GM19455 (cell line): ENCODE measurements at regions not wholly inside any gene's neighbourhood (a gene's known extent, or its start where the extent isn't known, plus 50 kb on each side); places are given as distances from the start of the nearest gene placed in this dataset.
"Not testable (repeated sequence)": the region's sequence is repeated elsewhere in the genome, so short reads cannot be mapped to it uniquely, and the experiment has no call there.

ENCODE experiments used
- ATAC-seq: cut with Tn5 transposase; IDR thresholded peaks from one replicate; pipeline ENCODE4 v1.9.1; 2021; ENCODE audit not compliant: unreplicated experiment

DNA sequence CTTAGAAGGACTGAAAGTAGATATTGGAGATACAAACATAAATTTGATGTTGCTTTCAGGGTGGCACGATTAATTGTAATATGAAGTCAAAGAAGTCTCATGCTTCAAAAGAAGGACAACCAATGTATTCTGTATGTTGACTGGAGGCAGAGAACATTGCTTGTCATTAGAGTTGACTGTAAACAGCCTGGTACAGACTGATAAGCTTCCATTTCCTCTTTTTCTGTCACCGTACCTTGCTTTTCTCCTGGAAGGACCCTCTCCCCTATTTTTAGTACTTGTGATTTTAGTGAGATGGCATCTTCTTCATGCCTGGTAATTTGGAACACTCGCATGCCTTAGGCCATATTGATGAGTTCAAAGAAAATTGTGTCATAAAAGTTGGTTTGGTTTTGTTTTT lies 809.4 kb downstream of the PRELID2 start:
- no peak for ATAC-seq

DNA sequence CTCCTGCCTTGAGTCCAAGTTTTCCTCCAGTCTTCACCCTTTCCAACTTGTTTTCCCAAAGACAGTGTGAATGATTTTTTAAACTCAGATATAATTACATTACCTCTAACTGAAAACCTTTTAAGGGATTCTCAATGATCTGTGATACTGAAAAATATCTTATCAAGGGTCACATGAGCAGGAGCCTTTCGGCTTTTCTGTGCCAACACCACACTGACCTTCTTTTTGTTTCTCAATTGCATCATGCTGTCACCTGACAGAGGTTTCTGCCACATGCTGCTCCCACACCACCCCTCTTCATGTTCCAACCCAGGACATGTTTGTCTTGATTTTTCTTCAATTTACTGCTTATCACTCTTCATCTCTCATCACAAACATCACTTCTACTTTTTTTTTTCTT lies 820.0 kb downstream of the PRELID2 start:
- no peak for ATAC-seq

DNA sequence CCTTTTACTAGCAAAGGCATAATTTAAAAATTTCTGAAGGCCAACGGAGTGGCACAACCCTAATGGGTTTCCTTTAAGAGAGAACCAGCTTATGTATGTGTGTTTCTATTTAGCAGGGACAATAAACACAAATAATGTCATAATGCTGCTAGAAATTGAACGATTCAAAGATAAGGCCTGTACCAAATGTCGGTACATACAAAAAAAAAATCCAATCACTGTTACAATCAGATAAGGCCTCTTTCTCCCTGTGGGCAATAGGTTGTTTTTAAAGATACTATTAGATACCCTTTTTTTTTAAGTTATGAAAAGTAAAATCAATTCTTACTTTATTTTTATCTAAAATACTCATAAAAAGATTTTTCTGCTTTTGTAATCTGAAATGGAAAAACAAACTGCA lies 821.0 kb downstream of the PRELID2 start:
- no peak for ATAC-seq

DNA sequence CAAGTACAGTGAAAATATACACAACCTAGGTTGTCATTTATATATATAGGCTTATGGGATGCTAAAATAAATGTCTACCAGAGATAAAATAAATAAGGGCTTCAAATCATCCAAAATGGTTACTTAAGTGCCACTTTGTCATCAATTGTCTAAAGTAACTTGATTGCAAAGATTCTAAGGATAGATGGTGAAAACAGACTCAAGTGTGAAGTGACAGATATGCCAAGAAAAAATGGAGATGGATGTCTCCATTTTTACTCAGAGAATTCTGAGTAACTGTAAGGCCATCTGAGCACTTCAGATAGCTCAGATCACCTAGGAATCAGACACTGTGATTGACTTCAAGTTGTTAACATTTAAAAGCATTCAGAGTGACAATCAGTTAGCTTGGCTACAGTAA lies 824.3 kb downstream of the PRELID2 start:
- ATAC-seq: no peak

DNA sequence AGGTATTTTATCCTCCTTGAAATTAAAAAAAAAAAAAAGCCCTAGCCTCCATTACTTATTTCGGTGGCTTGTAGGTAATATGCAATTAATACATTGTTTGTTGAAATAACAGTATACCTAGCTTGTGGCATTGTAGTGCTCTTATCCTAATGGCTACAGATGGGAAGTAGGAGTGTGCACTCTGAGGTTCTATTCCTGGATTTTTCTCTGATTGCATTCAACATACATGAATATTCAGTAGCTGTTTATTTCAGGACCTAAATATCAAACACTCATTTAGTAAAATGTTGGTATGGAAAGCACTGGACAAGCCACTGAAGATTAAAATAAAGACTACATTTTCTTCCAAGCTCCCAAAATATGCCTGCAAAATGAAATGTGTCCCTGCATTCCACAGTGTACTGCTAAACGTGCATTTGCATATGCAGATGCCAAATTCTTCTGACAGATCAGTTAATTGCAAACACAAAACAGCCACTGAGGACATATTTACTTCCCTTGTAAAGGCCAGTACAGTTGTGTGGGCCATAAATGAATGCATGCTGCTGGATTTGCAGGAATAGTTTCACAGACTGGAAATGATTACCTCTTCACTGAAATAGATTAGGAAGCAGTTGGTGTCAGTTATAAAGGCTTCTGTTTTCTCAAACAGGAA lies 826.1 kb downstream of the PRELID2 start:
- ATAC-seq: no peak

DNA sequence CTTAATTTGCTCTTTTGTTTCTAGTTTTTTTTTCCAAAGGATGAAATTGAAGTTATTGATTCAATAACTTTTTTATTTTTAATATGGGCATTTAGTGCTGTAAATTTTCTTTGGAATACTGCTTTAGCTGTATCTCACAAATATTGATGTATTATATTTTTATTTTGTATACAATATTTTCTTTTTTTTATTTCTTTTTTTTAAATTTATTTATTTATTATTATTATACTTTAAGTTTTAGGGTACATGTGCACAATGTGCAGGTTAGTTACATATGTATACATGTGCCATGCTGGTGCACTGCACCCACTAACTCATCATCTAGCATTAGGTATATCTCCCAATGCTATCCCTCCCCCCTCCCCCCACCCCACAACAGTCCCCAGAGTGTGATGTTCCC lies 823.7 kb downstream of the KCTD16 start:
- not testable (repeated sequence) for ATAC-seq

DNA sequence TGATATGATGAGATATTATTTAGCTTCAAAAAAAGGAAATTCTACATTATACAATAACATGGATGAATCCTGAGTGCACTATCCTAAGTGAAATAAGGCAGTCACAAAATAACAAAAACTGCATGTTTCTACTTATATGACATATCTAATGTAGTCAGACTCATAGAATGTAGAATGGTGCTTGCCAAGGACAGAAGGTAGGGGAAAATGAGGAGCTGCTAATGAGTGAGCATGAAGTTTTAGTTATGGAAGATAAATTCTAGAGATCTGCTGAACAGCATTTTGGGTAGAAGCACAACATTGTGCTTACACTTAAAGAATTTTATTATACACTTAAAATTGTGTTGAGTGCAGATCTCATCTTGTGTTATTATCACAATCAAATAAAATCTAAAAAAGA lies 812.4 kb downstream of the KCTD16 start:
- no peak for ATAC-seq

DNA sequence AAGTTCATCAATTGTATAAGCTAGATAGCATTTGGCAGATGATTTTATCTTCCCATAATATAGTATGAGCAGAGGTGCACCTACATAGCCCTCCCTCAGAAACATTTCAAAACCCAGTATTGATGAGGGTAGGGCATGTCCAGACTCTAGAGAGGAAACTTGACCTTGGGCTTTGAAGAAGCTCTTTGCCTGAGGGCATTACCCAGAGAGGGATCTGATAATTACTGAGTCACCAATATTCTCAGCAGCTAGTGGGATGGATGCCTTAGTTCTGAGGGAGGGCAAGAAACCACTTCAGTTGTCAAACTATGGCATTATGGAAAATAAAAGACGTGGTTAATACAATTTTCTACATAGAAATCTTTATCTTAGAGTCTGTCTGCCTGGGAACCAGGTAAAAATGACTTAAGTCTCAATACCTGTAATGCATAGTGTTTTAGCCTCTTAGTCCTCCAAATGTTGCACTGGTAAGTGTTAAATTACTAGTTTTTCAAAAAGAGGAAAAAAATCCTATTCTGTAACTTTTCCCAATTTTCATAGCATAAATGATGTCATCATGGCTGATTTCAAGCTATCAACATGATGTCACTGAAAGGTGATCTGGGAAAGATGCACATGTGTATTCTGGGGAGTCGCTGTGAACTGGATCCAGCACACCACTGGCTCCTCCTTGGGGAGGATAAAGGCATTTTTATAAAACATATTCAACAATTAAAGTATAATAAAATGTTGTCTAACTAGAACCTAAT lies 809.0 kb downstream of the KCTD16 start:
- no peak for ATAC-seq

DNA sequence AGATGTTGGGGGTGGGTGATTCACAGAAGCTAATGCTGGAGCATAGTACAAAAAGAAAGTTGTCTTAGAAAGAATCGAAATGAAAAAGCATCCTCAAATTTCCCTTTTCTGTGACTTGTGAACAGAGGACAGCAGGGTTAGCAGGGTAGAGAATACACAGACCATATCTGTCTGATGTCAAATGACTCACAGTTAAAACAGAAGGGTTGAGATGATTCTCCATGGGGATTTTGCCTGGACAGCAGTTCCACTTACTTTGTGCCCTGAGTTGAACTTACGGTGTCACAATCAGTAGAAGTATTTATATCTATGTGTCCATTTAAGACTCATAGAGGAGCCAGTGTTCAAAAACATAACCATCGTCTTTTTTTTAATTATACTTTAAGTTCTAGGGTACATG lies 801.6 kb downstream of the KCTD16 start:
- no peak for ATAC-seq

DNA sequence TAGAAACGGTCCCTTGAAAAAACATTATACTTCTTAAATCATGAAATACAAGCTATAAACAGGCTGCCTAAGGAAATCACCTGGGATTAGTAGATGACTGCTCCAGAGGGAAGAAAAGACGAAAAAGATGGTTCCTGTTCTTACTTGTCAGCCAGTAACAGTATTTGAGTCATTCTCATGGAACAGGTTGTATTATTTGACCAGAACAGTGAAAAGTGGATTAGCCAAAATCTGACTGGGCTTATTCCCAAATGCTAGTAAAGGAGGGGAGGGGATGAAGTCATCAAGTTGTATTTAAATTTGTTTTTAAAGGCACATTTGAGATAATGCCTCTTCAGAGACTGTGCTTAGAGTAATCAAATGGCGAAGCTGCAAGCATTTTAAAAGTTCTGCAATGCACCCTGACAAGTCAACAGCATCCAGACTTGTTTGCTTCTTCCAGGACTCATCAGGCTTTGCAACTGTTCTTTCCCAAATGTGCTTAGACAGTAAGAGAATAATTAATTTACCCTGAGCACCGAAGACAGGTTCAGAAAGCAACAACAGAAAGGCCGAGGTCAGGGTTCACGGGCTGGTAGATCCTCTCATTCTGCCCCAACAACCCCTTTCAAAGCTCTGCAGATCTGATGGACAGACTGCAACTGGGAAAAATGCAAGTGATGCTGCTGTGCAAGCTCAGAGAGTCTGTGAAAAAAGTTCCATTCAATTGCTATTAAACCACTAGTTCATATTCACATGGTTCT lies 800.6 kb downstream of the KCTD16 start:
- ATAC-seq: no peak

DNA sequence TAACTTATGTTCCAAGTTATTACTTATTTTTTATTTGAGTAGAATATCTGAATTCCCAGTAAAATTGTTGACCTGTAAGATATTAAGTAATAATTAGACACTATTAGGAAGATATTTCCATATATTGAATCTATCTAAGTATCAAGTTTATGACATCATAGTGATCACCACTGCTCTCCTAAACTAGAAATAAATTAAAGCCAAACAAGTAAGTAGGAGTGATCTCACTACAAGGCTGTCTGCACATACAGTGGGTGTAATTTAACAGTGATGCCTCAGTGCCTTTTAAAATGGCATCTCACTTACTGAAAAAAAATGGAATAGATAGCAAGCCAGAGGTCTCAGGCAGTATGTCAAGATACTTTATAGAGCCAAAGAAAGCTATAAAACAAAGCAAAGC lies 789.6 kb downstream of the KCTD16 start:
- ATAC-seq: no peak

DNA sequence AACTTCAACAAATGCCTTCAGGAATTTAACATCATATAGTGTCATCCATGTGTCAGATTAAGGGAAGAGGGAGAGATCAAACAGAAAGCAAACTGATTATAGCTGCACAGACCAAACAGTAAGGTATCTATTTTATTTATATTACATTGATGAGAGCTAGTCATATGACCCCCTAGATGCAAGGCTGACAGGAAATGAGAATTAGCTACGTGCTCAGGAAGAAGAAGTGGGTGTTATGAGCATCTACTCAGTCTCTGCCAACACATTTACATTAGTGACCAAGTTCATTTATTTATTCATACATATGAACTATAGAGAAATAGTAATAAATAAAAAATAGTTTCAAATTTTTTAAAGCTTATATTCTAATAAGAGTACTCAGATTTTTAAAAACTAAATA lies 787.3 kb downstream of the KCTD16 start:
- ATAC-seq: no peak

DNA sequence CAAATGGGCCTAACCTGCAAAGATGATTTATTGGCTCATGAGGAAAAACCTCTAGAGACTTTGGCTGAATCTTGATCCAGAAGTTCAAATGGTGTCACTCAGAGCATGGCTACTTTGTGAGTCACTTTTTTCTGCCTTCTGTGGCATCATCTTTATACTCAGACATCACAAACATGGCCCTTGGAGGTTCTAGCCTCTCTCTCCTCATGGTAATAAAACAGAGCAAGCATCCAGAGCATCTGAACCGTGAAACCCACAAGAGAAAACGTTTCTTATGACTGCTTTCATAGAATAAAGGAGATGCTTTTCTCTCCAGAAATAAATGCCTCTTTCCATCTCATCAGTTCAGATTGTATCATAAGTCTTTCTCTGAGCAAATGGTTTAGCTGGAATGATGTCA lies 780.3 kb downstream of the KCTD16 start:
- ATAC-seq: no peak

DNA sequence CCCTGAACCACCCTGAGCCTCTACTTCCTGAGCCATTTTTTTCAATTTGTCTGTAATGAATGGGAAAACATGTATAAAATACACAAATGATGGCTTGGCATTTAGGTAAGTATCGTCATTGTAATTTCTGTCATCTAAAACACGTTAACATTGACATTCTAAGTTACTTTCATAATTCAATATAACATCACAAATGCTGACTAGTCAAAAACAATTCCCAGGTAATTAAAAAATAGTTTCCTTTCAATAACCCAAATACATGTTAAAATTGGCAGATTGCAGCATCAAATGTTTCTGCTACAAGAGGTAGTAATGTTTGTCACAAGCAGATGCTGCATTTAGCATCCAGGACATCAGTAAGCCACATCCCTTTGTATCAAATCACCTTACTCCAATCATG lies 776.4 kb downstream of the KCTD16 start:
- no peak for ATAC-seq

DNA sequence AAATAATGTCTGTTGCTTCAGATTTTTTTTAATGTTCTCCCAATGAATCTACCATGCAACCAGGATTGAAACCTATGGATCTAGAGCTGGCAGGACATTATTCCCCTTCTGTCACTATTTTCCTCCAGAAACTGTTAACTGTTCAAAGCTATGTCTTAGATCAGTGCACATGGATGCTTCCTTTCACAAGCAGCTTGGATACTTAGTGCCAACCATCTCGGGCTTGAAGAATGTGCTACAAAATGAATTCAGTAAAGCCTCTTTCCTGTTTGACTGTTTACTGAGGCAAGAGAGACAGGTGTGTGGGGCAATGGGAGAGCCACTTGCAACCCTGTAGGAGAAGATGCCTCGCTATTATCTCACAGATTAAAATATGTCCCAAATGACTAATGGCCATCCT lies 774.8 kb downstream of the KCTD16 start:
- ATAC-seq: no peak

DNA sequence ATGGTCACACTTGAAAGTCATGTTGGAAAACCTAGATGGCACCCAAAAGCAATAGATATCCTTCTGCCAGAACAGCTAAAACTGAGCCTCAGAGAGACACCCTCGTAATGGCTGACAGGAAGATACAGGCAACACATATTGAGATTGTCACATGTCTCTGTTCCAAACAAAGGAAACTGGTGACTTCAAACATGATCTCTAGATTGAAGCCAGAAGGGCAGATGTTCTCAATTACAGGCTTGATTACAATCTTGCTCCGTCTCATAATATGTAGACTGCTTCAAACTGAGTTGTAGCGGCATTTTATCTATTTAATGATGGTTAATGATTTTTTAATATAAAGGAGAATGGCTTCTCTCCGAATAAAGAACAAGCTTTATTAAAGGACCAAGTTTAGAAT lies 774.3 kb downstream of the KCTD16 start:
- no peak for ATAC-seq

DNA sequence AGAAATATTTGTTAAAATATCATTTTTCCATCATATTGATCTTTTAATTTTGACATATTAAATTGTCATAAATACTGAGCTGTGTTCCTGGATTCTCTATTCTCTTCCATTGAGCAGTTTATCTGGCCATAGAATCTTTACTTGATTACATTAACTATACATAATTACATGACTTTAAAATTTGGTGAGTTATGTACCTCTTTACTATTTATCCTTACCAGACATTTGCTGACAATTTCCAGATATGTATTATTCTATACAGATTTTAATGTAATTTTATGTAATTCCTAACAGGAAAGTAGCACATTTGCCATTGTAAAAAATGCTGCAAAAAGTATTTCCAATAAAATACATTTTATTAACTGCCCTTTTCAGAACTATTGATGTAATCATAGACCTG lies 770.3 kb downstream of the KCTD16 start:
- ATAC-seq: no peak

DNA sequence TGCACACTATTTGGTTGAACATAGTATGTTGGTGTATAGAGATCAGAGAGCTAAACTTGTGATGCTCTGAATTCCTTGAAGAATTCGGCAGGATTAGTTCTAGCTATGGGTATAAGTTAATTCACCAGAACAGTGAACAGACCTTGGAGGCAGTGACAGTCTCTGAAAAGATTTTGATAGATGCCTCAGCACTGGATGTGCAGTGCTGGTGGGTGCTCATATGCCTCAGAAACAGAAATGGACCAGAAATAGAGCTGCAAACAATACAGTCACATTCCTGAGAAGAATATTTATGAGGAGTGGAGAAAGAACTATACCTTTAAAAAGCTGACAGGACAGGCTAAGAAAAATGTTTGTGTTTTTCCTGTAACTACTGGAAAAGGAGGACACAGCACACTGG lies 747.7 kb downstream of the KCTD16 start:
- no peak for ATAC-seq

DNA sequence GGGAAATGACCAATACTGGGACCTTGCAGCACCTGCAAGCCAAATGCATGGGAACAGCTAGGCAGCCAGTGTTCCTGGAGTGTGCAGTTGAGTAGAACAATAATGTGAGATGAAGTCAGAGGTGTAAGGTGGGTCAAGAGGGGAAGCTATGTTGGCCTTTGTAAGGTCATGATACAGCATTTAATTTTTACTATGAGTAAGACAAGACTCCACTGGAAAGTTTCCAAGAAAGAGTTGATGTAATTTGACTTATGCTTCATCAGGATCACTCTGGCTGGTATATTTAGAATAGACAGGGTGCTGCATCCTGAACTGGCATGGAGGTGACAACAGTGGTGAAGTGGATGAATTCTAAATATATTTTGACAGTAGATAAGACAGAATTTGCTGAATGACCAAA lies 744.8 kb downstream of the KCTD16 start:
- ATAC-seq: no peak

DNA sequence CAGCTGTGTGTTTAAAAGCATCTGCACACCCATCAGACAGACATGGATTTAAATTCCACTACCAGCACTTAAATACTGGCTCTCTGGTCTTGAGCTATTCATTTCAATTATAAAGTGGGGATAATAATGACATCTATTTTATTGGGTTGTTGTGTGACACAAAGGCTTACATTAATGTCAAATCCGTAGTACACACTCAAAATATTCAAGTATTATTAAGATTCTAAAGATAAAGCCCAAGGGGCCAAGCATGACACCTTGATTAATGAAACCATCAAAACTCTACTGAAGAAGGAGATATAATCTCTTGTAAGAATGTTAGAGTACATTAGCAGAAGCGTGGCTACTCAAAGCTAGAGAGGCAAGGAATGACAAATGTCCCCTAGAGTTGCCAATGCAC lies 743.0 kb downstream of the KCTD16 start:
- ATAC-seq: no peak

DNA sequence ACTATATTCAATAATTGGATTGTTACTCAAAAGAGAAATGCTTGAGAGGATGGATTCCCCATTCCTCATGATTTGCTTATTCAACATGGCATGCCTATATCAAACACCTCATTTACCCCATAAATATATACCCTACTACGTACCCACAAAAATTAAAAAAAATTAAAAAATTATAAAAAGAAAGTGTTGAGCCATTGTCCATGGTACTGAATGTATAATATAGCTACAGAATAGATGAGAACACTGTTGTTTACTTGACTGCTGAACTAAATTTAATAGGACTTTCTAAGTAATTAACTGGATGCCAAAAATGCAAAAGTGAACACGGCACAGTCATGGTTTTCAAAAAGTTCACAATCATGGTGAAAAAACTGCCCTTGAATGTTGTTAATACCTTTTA lies 725.8 kb downstream of the KCTD16 start:
- ATAC-seq: no peak

DNA sequence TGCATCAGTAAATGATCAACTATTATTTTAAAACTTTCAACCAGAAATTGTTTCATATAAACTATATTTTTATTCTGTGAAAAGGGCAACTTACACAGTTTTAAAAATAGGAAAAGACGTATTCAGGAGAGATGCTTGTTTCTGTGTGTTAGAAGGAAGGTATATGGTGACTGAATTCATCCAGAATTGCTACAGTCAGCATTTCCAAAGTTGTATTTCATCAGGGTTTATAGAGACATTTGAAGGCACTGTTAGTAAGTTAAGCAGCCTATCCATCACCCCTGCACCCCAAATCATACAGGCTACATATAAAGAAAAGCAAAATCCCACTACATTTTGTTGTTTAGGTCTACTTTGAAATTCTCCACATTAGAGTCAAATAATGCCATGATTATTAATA lies 716.0 kb downstream of the KCTD16 start:
- ATAC-seq: no peak
